ENCODE measurements at regions not wholly inside any gene's neighbourhood (a gene's known extent, or its start where the extent isn't known, plus 50 kb on each side); places are given as distances from the start of the nearest gene placed in this dataset.
A peak's percentile ranks its signal among the peaks of the same experiment; 100 is the strongest.

- no peak for DNase-seq
These were observed 173.7 kb downstream of the NR4A2 start for GRCh38 chr2:156158808-156159207.

- DNase-seq, result no peak
These were observed 174.9 kb downstream of the NR4A2 start for GRCh38 chr2:156157670-156158069.

- no peak for DNase-seq
These were observed 175.9 kb downstream of the NR4A2 start for GRCh38 chr2:156156580-156156979.

GRCh38 chr2:156155319-156155718, 177.2 kb downstream of the NR4A2 start:
- no peak for DNase-seq

GRCh38 chr2:156151351-156151750, 181.2 kb downstream of the NR4A2 start:
- DNase-seq, result no peak

GRCh38 chr2:156147594-156148330, 184.8 kb downstream of the NR4A2 start:
- DNase-seq, result no peak

- no peak for DNase-seq
These were observed 186.5 kb downstream of the NR4A2 start for GRCh38 chr2:156145976-156146375.

GRCh38 chr2:156145469-156145868, 187.1 kb downstream of the NR4A2 start:
- no peak for DNase-seq

- DNase-seq, result no peak
These were observed 196.0 kb downstream of the NR4A2 start for GRCh38 chr2:156136566-156136965.

- DNase-seq, result no peak
These were observed 197.6 kb downstream of the NR4A2 start for GRCh38 chr2:156134887-156135286.

GRCh38 chr2:156132941-156133340, 199.6 kb downstream of the NR4A2 start:
- DNase-seq, result no peak

GRCh38 chr2:156132130-156132529, 200.4 kb downstream of the NR4A2 start:
- no peak for DNase-seq

- DNase-seq, result no peak
These were observed 203.3 kb downstream of the NR4A2 start for GRCh38 chr2:156129227-156129626.

- no peak for DNase-seq
These were observed 207.5 kb downstream of the NR4A2 start for GRCh38 chr2:156125018-156125417.

GRCh38 chr2:156124458-156124857, 208.1 kb downstream of the NR4A2 start:
- DNase-seq, result no peak

GRCh38 chr2:156118753-156119416, 213.6 kb downstream of the NR4A2 start:
- DNase-seq, result no peak

GRCh38 chr2:156116113-156116512, 216.4 kb downstream of the NR4A2 start:
- no peak for DNase-seq

- no peak for DNase-seq
These were observed 217.2 kb downstream of the NR4A2 start for GRCh38 chr2:156115338-156115737.

- DNase-seq, result no peak
These were observed 220.2 kb downstream of the NR4A2 start for GRCh38 chr2:156112323-156112722.

- DNase-seq, result peak; percentile 33 to 47
These were observed 221.6 kb downstream of the NR4A2 start for GRCh38 chr2:156110890-156111289.

- no peak for DNase-seq
These were observed 233.1 kb downstream of the NR4A2 start for GRCh38 chr2:156099382-156099781.

GRCh38 chr2:156098506-156098905, 234.0 kb downstream of the NR4A2 start:
- DNase-seq, result no peak

GRCh38 chr2:156088587-156088986, 243.9 kb downstream of the NR4A2 start:
- no peak for DNase-seq

- no peak for DNase-seq
These were observed 244.6 kb downstream of the NR4A2 start for GRCh38 chr2:156087875-156088274.

Measured in AML-193 (cell line).